ENCODE measurements at regions not wholly inside any gene's neighbourhood (a gene's known extent, or its start where the extent isn't known, plus 50 kb on each side); places are given as distances from the start of the nearest gene placed in this dataset.
"Not testable (repeated sequence)": the region's sequence is repeated elsewhere in the genome, so short reads cannot be mapped to it uniquely, and the experiment has no call there.

DNA sequence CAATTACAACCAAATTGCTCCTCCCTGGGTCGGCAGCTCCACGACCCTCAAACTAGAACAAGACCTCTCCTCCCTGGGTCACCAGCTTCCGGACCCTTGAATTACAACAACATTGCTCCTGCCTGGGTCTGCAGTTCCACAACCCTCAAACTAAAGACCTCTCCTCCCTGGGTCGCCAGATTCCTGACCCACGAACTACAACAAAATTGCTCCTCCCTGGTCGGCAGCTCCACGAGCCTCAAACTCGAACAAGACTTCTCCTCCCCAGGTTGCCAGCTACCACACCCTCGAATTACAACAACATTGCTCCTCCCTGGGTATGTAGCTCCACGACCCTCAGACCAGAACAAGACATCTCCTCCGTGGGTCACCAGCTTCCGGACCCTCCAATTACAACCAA, 313.2 kb downstream of the PREX1 start:
- TF ChIP-seq POLR2AphosphoS5 (IDR thresholded peaks at IDR 0.05; ENCODE audit: insufficient read depth in 1 of 2, low read depth in 1 of 2) = not testable (repeated sequence)
- TF ChIP-seq, protein P1, sequence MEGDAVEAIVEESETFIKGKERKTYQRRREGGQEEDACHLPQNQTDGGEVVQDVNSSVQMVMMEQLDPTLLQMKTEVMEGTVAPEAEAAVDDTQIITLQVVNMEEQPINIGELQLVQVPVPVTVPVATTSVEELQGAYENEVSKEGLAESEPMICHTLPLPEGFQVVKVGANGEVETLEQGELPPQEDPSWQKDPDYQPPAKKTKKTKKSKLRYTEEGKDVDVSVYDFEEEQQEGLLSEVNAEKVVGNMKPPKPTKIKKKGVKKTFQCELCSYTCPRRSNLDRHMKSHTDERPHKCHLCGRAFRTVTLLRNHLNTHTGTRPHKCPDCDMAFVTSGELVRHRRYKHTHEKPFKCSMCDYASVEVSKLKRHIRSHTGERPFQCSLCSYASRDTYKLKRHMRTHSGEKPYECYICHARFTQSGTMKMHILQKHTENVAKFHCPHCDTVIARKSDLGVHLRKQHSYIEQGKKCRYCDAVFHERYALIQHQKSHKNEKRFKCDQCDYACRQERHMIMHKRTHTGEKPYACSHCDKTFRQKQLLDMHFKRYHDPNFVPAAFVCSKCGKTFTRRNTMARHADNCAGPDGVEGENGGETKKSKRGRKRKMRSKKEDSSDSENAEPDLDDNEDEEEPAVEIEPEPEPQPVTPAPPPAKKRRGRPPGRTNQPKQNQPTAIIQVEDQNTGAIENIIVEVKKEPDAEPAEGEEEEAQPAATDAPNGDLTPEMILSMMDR (IDR thresholded peaks at IDR 0.05) = not testable (repeated sequence)
